ENCODE measurements at regions not wholly inside any gene's neighbourhood (a gene's known extent, or its start where the extent isn't known, plus 50 kb on each side); places are given as distances from the start of the nearest gene placed in this dataset.

DNA sequence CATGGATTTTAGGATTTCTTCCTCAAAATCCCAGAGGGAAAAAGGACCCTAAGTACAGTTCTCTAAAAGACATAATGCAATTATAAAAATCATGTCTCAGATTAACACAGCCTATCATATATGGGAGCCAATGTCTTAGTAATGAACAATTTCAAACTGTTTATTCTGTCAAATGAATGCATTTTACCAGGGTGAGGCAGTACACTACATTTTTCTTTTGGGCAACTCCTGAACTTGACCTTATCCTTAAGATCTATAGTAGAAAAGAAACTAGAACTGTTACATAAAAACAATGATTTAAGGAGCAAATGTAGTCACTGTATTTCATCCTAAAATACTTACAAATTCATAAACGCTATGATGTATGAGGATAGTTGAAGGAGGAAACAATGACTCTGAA is 226.3 kb upstream of the B3GALT2 start:
- no peak overlapping the region for H3K27ac ChIP-seq (ENCODE audit: insufficient read depth, low read depth, low read length)
- no peak overlapping the region for H3K9ac ChIP-seq (replicated peaks; ENCODE audit: extremely low read depth, insufficient read depth, low read length)
- H4K20me1 ChIP-seq (replicated peaks; ENCODE audit: control insufficient read depth, extremely low read depth, insufficient read depth, low read length), result no peaks in the 10 kb centered on the region
- H3K36me3 ChIP-seq (ENCODE audit: control insufficient read depth in 2 of 2, extremely low read depth in 1 of 2, insufficient read depth in 2 of 2, low read length in 2 of 2), result no peaks in the 10 kb centered on the region
- no TSS peak for BruUV-seq (replicated peaks)
- no peak for FAIRE-seq
- ChIA-PET CTCF (no interaction called here), POLR2A (no interaction called here)
- H3K9me1 ChIP-seq (replicated peaks; ENCODE audit: control insufficient read depth, extremely low read depth, insufficient read depth, low read length), result no peaks in the 10 kb centered on the region
- dilution Hi-C loops (cut with MboI; ENCODE audit: extremely low pct_ligation_motif_present, low sequenced_read_pairs), result no loop called here
- no peak overlapping the region for H2AFZ ChIP-seq (ENCODE audit: low read depth, low read length)
- no peak overlapping the region for H3K4me3 ChIP-seq (replicated peaks in 1 of 3; ENCODE audit: insufficient read depth in 1 of 3, low read depth in 1 of 3, low read length in 3 of 3)
- H3K27me3 ChIP-seq (ENCODE audit: control insufficient read depth in 2 of 2, insufficient read depth in 2 of 2, low read length in 2 of 2), result no peaks in the 10 kb centered on the region
- H3K79me2 ChIP-seq (ENCODE audit: control insufficient read depth, insufficient read depth, low read length), result no peaks in the 10 kb centered on the region
- H3K9me3 ChIP-seq (replicated peaks; ENCODE audit: control insufficient read depth, insufficient read depth, low read length), result no peaks in the 10 kb centered on the region
- no peak for TF ChIP-seq FOS (IDR thresholded peaks at IDR 0.05; ENCODE audit: borderline replicate concordance, insufficient read depth, low read length)
- TF ChIP-seq MYC (IDR thresholded peaks at IDR 0.05; ENCODE audit: low read depth, low read length), result no peak
- no peak for TF ChIP-seq JUN (IDR thresholded peaks at IDR 0.05; ENCODE audit: borderline replicate concordance, insufficient read depth, insufficient read length, low read depth)
- no peak for TF ChIP-seq EZH2 (IDR thresholded peaks at IDR 0.05; ENCODE audit: borderline replicate concordance, low read depth, low read length, severe bottlenecking)
- no peak for TF ChIP-seq GATA2 (IDR thresholded peaks at IDR 0.05; ENCODE audit: insufficient read depth, insufficient read length, low read depth, low read length)
- TF ChIP-seq, protein P1, sequence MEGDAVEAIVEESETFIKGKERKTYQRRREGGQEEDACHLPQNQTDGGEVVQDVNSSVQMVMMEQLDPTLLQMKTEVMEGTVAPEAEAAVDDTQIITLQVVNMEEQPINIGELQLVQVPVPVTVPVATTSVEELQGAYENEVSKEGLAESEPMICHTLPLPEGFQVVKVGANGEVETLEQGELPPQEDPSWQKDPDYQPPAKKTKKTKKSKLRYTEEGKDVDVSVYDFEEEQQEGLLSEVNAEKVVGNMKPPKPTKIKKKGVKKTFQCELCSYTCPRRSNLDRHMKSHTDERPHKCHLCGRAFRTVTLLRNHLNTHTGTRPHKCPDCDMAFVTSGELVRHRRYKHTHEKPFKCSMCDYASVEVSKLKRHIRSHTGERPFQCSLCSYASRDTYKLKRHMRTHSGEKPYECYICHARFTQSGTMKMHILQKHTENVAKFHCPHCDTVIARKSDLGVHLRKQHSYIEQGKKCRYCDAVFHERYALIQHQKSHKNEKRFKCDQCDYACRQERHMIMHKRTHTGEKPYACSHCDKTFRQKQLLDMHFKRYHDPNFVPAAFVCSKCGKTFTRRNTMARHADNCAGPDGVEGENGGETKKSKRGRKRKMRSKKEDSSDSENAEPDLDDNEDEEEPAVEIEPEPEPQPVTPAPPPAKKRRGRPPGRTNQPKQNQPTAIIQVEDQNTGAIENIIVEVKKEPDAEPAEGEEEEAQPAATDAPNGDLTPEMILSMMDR (IDR thresholded peaks at IDR 0.05; ENCODE audit: extremely low read depth in 1 of 2, insufficient read depth in 1 of 2, low read depth in 1 of 2, low read length in 2 of 2), result no peak
- H3K4me2 ChIP-seq (ENCODE audit: insufficient read depth, low read length), result no peak overlapping the region
- intact Hi-C loops (cut with micrococcal nuclease), result loop anchor here (10.0 kb wide), 1 partner anchor 652 kb away; no protein-coding TSS in a partner anchor
- DNase-seq (ENCODE audit: low read depth, low spot score), result no peak
- peaks cover 8% of the 10 kb centered on the region for H3K4me1 ChIP-seq (ENCODE audit: control insufficient read depth, extremely low read depth, insufficient read depth, low read length)

- Histone ChIP-seq H3K9me1 (replicated peaks; ENCODE audit: control insufficient read depth, extremely low read depth, insufficient read depth, low read length) (no peaks in the 10 kb centered on the region), H3K27ac (ENCODE audit: insufficient read depth, low read depth, low read length) (no peak overlapping the region), H3K9me3 (replicated peaks; ENCODE audit: control insufficient read depth, insufficient read depth, low read length) (no peaks in the 10 kb centered on the region), H2AFZ (ENCODE audit: low read depth, low read length) (peak overlapping the region; percentile 89), H4K20me1 (replicated peaks; ENCODE audit: control insufficient read depth, extremely low read depth, insufficient read depth, low read length) (no peaks in the 10 kb centered on the region), H3K79me2 (ENCODE audit: control insufficient read depth, insufficient read depth, low read length) (no peaks in the 10 kb centered on the region), H3K36me3 (ENCODE audit: control insufficient read depth in 2 of 2, extremely low read depth in 1 of 2, insufficient read depth in 2 of 2, low read length in 2 of 2) (no peaks in the 10 kb centered on the region), H3K4me3 (replicated peaks in 1 of 3; ENCODE audit: insufficient read depth in 1 of 3, low read depth in 1 of 3, low read length in 3 of 3) (no peak overlapping the region), H3K4me1 (ENCODE audit: control insufficient read depth, extremely low read depth, insufficient read depth, low read length) (peaks cover 9% of the 10 kb centered on the region), H3K9ac (replicated peaks; ENCODE audit: extremely low read depth, insufficient read depth, low read length) (no peak overlapping the region), H3K27me3 (ENCODE audit: control insufficient read depth in 2 of 2, insufficient read depth in 2 of 2, low read length in 2 of 2) (no peaks in the 10 kb centered on the region), H3K4me2 (ENCODE audit: insufficient read depth, low read length) (no peak overlapping the region)
- TF ChIP-seq, protein P2, sequence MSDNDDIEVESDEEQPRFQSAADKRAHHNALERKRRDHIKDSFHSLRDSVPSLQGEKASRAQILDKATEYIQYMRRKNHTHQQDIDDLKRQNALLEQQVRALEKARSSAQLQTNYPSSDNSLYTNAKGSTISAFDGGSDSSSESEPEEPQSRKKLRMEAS (IDR thresholded peaks at IDR 0.05; ENCODE audit: insufficient read depth, insufficient read length), result no peak
- TF ChIP-seq, protein P1 (IDR thresholded peaks at IDR 0.05; ENCODE audit: extremely low read depth in 1 of 2, insufficient read depth in 1 of 2, low read depth in 1 of 2, low read length in 2 of 2), result no peak
- no peak for TF ChIP-seq POLR2A (IDR thresholded peaks at IDR 0.05; ENCODE audit: low read depth, low read length)
- no peak for TF ChIP-seq GATA2 (IDR thresholded peaks at IDR 0.05; ENCODE audit: insufficient read depth, insufficient read length, low read depth, low read length)
- TF ChIP-seq POLR2AphosphoS5 (IDR thresholded peaks at IDR 0.05; ENCODE audit: insufficient read depth, low read depth, low read length), result no peak
- no peak for TF ChIP-seq EZH2 (IDR thresholded peaks at IDR 0.05; ENCODE audit: borderline replicate concordance, low read depth, low read length, severe bottlenecking)
- TF ChIP-seq FOS (IDR thresholded peaks at IDR 0.05; ENCODE audit: borderline replicate concordance, insufficient read depth, low read length), result no peak
- TF ChIP-seq JUN (IDR thresholded peaks at IDR 0.05; ENCODE audit: borderline replicate concordance, insufficient read depth, insufficient read length, low read depth), result no peak
- TF ChIP-seq MYC (IDR thresholded peaks at IDR 0.05; ENCODE audit: low read depth, low read length), result no peak
- ChIA-PET POLR2A (no interaction called here), CTCF (no interaction called here)
- FAIRE-seq, result no peak
- intact Hi-C loops (cut with micrococcal nuclease), result loop anchor here (10.0 kb wide), 1 partner anchor 653 kb away; no protein-coding TSS in a partner anchor
- dilution Hi-C loops (cut with MboI; ENCODE audit: extremely low pct_ligation_motif_present, low sequenced_read_pairs), result no loop called here
- no TSS peak for BruUV-seq (replicated peaks)
- peak; percentile 23 for DNase-seq (ENCODE audit: low read depth, low spot score)
Observed at GRCh38 chr1:193411714-193412113, 225.3 kb upstream of the B3GALT2 start.
